SK-N-SH (cell line): ENCODE measurements at regions not wholly inside any gene's neighbourhood (a gene's known extent, or its start where the extent isn't known, plus 50 kb on each side); places are given as distances from the start of the nearest gene placed in this dataset.

Experiments used
- CTCF ChIA-PET: fragments of 300-600, 350-600 bp; formaldehyde crosslinking; extraction: SDS; loops from one replicate; lab custom pipeline; 2021; lab: Yijun Ruan, JAX
- POLR2A ChIA-PET: fragments of 350-600 bp; sonication (Branson Sonifier 250); formaldehyde crosslinking; extraction: SDS; loops from one replicate; lab custom pipeline; 2020; ENCODE audit warnings: antibody characterized with exemption, inconsistent platforms; lab: Yijun Ruan, JAX
- DNase-seq: peaks from one replicate; pipeline ENCODE4 v3.0.0; 2012
- H2AFZ ChIP-seq: fragments of 200-600 bp; sonication (generic); 2 replicates; pipeline ENCODE4 v1.8.1; 2016; ENCODE audit warnings: antibody characterized with exemption, mild to moderate bottlenecking, low read depth
- H3F3A ChIP-seq: fragments of 200-600 bp; sonication (generic); replicated peaks from 2 replicates; pipeline ENCODE3; 2016; ENCODE audit warnings: antibody characterized with exemption, mild to moderate bottlenecking; ENCODE audit not compliant: insufficient read depth
- H3K27ac ChIP-seq, 2 experiments: fragments of 200-500 bp in 1 of 2; fragments of 200-600 bp in 1 of 2; sonication (Bioruptor generic) in 1 of 2; sonication (generic), shearing (Covaris generic) in 1 of 2; 2 replicates each; pipeline versions ENCODE4 v1.5.1 to v1.6.1; 2014 to 2016; ENCODE audit warnings: low read depth in 2 of 2, inconsistent platforms in 1 of 2, low read length in 1 of 2, mild to moderate bottlenecking in 1 of 2, mixed read lengths in 1 of 2
- H3K27me3 ChIP-seq: fragments of 200-600 bp; sonication (generic), shearing (Covaris generic); 2 replicates; pipeline ENCODE4 v1.6.1; 2016; ENCODE audit warnings: mixed run types; ENCODE audit not compliant: insufficient read depth
- H3K36me3 ChIP-seq, 2 experiments: fragments of 200-500 bp in 1 of 2; fragments of 200-600 bp in 1 of 2; sonication (Bioruptor generic) in 1 of 2; sonication (generic) in 1 of 2; replicated peaks in 1 of 2; 2 replicates each; pipeline versions ENCODE3 to v1.5.1; 2014 to 2016; ENCODE audit warnings: low read length in 1 of 2, mild to moderate bottlenecking in 1 of 2; ENCODE audit not compliant: insufficient read depth in 2 of 2, control insufficient read depth in 1 of 2
- H3K4me1 ChIP-seq, 2 experiments: fragments of 200-500 bp in 1 of 2; fragments of 200-600 bp in 1 of 2; sonication (Bioruptor generic) in 1 of 2; sonication (generic), shearing (Covaris generic) in 1 of 2; 2 replicates each; pipeline versions ENCODE4 v1.5.1 to v1.6.1; 2014 to 2016; ENCODE audit warnings: low read depth in 1 of 2, low read length in 1 of 2, mixed run types in 1 of 2; ENCODE audit not compliant: insufficient read depth in 2 of 2, control insufficient read depth in 1 of 2
- H3K4me2 ChIP-seq: fragments of 200-600 bp; sonication (generic), shearing (Covaris generic); 2 replicates; pipeline ENCODE4 v1.6.1; 2017; ENCODE audit warnings: mixed run types
- H3K4me3 ChIP-seq, 2 experiments: fragments of 200-500 bp in 1 of 2; fragments of 200-600 bp in 1 of 2; sonication (Bioruptor generic) in 1 of 2; sonication (generic), shearing (Covaris generic) in 1 of 2; 2 replicates each; pipeline versions ENCODE4 v1.5.1 to v1.8.1; 2014 to 2016; ENCODE audit warnings: low read depth in 2 of 2, inconsistent platforms in 1 of 2, low read length in 1 of 2, mild to moderate bottlenecking in 1 of 2, mixed read lengths in 1 of 2, moderate library complexity in 1 of 2
- H3K79me2 ChIP-seq: fragments of 200-600 bp; sonication (generic); 2 replicates; pipeline ENCODE4 v1.8.1; 2017; ENCODE audit warnings: mild to moderate bottlenecking; ENCODE audit not compliant: insufficient read depth
- H3K9ac ChIP-seq: fragments of 200-600 bp; sonication (generic); 2 replicates; pipeline ENCODE4 v1.6.1; 2017; ENCODE audit warnings: mixed run types
- H3K9me2 ChIP-seq: fragments of 200-600 bp; sonication (generic); 2 replicates; pipeline ENCODE4 v1.6.1; 2017; ENCODE audit warnings: mixed run types
- H3K9me3 ChIP-seq: fragments of 200-600 bp; sonication (generic); 2 replicates; pipeline ENCODE4 v1.6.1; 2017; ENCODE audit warnings: mixed run types, mild to moderate bottlenecking, moderate library complexity
- H4K20me1 ChIP-seq: fragments of 200-600 bp; sonication (generic); 2 replicates; pipeline ENCODE4 v1.6.1; 2017; ENCODE audit warnings: mild to moderate bottlenecking, mixed run types; ENCODE audit not compliant: insufficient read depth
- ELF1 ChIP-seq: IDR thresholded peaks from 2 replicates; pipeline ENCODE4 v1.4.0; 2012
- EP300 ChIP-seq, 2 experiments: IDR thresholded peaks; 2 replicates each; pipeline versions ENCODE4 v1.4.0 to v1.6.1; 2012; ENCODE audit warnings: borderline replicate concordance in 1 of 2, low read depth in 1 of 2, low read length in 1 of 2
- FOXJ3 ChIP-seq: sonication (generic); formaldehyde crosslinking; IDR thresholded peaks from 2 replicates; pipeline ENCODE4 v1.5.1; 2020; ENCODE audit warnings: mild to moderate bottlenecking, missing genetic modification reagents
- FOXM1 ChIP-seq: IDR thresholded peaks from 2 replicates; pipeline ENCODE4 v1.4.0; 2012; ENCODE audit warnings: low read depth, mild to moderate bottlenecking
- GABPA ChIP-seq: IDR thresholded peaks from 2 replicates; pipeline ENCODE4 v1.4.0; 2012; ENCODE audit warnings: low read depth, mild to moderate bottlenecking
- GATA2 ChIP-seq: sonication (generic); formaldehyde crosslinking; IDR thresholded peaks from 2 replicates; pipeline ENCODE4 v1.5.0; 2020; ENCODE audit warnings: mild to moderate bottlenecking, missing genetic modification reagents
- NRF1 ChIP-seq: IDR thresholded peaks from 2 replicates; pipeline ENCODE4 v1.6.1; 2012; ENCODE audit warnings: low read depth, mild to moderate bottlenecking, low read length
- POLR2AphosphoS5 ChIP-seq: IDR thresholded peaks from 2 replicates; pipeline ENCODE4 v1.6.1; 2012; ENCODE audit warnings: low read depth, low read length
- RAD21 ChIP-seq: IDR thresholded peaks from 2 replicates; pipeline ENCODE4 v1.6.1; 2012; ENCODE audit warnings: mild to moderate bottlenecking, low read length
- RFX5 ChIP-seq: IDR thresholded peaks from 2 replicates; pipeline ENCODE4 v1.6.1; 2012; ENCODE audit warnings: mild to moderate bottlenecking, improper control_type of control experiment, low read length
- SIN3A ChIP-seq: IDR thresholded peaks from 2 replicates; pipeline ENCODE4 v1.6.1; 2012; ENCODE audit warnings: low read depth, mild to moderate bottlenecking, low read length, moderate library complexity, borderline replicate concordance
- SMC3 ChIP-seq: IDR thresholded peaks from 2 replicates; pipeline ENCODE4 v1.6.1; 2012; ENCODE audit warnings: low read depth, low read length, improper control_type of control experiment
- TAF1 ChIP-seq: IDR thresholded peaks from 2 replicates; pipeline ENCODE4 v1.6.1; 2012; ENCODE audit warnings: low read depth, mild to moderate bottlenecking, low read length, moderate library complexity, borderline replicate concordance
- TEAD4 ChIP-seq: IDR thresholded peaks from 2 replicates; pipeline ENCODE4 v1.4.0; 2012; ENCODE audit warnings: mild to moderate bottlenecking, borderline replicate concordance; ENCODE audit not compliant: insufficient read depth
- YY1 ChIP-seq: IDR thresholded peaks from 2 replicates; pipeline ENCODE4 v1.4.0; 2012; ENCODE audit warnings: low read depth, mild to moderate bottlenecking
- WGBS: methylation state at CpG from one replicate; pipeline ENCODE4 v1.1.6; 2017; ENCODE audit warnings: low lambda C conversion rate; 5-methylcytosine and 5-hydroxymethylcytosine counted together
- TF ChIP-seq, protein P1 (sequence below): fragments of 150-350 bp; IDR thresholded peaks from 2 replicates; pipeline ENCODE4 v1.6.1; 2016; ENCODE audit warnings: mild to moderate bottlenecking, low read depth, low read length
- TF ChIP-seq, protein P2 (sequence below): IDR thresholded peaks from 2 replicates; pipeline ENCODE4 v1.4.0; 2012; ENCODE audit warnings: low read depth, borderline replicate concordance
- TF ChIP-seq, protein P3 (sequence below): IDR thresholded peaks from 2 replicates; pipeline ENCODE4; 2012
- TF ChIP-seq, protein P4 (sequence below): fragments of 200-600 bp; sonication (generic); IDR thresholded peaks from 2 replicates; pipeline ENCODE4 v1.6.1; 2017; ENCODE audit warnings: antibody characterized with exemption, mild to moderate bottlenecking, moderate library complexity

DNA sequence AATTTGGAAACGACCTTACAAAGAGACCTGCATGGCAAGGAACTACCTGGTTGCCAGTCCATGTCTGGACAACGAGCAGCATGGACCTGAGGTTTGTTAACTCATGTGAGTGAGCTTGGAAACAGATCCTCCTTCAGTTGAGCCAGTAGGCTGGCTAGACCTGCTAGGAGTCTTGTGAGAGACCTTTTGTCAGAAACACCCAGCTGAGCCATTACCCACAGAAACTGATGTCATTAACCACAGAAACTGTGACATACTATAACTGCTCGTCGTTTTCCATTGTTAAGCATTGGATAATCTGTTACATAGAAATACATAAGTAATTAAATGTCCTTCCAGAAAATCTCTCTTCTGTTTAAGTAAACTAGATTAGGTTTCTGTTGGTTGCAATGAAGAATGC lies 211.1 kb upstream of the C21orf91 start:
- POLR2A ChIA-PET = no interaction called here
- Histone ChIP-seq H3K36me3 (no peaks in the 10 kb centered on the region), H3K9ac (no peak overlapping the region), H4K20me1 (no peaks in the 10 kb centered on the region), H3K27me3 (no peaks in the 10 kb centered on the region), H3F3A (no peaks in the 10 kb centered on the region), H3K4me1 (no peaks in the 10 kb centered on the region), H3K27ac (no peak overlapping the region), H3K4me3 (no peak overlapping the region), H3K9me2 (no peaks in the 10 kb centered on the region), H3K79me2 (no peaks in the 10 kb centered on the region), H2AFZ (no peak overlapping the region), H3K4me2 (no peak overlapping the region), H3K9me3 (no peaks in the 10 kb centered on the region)
- DNase-seq = no peak
- TF ChIP-seq, protein P1, sequence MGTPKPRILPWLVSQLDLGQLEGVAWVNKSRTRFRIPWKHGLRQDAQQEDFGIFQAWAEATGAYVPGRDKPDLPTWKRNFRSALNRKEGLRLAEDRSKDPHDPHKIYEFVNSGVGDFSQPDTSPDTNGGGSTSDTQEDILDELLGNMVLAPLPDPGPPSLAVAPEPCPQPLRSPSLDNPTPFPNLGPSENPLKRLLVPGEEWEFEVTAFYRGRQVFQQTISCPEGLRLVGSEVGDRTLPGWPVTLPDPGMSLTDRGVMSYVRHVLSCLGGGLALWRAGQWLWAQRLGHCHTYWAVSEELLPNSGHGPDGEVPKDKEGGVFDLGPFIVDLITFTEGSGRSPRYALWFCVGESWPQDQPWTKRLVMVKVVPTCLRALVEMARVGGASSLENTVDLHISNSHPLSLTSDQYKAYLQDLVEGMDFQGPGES = no peak
- TF ChIP-seq, protein P2, sequence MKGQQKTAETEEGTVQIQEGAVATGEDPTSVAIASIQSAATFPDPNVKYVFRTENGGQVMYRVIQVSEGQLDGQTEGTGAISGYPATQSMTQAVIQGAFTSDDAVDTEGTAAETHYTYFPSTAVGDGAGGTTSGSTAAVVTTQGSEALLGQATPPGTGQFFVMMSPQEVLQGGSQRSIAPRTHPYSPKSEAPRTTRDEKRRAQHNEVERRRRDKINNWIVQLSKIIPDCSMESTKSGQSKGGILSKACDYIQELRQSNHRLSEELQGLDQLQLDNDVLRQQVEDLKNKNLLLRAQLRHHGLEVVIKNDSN = no peak
- TF ChIP-seq TEAD4 = no peak
- no peak for TF ChIP-seq FOXJ3
- no peak for TF ChIP-seq NRF1
- no peak for TF ChIP-seq SMC3
- no peak for TF ChIP-seq SIN3A
- WGBS = 5% methylated on average over 4 of the region's 4 CpGs
- CTCF ChIA-PET = interaction anchor here (6.3 kb wide), 1 partner anchor 11 kb away, joined by 38 read pairs; no protein-coding TSS in a partner anchor

DNA sequence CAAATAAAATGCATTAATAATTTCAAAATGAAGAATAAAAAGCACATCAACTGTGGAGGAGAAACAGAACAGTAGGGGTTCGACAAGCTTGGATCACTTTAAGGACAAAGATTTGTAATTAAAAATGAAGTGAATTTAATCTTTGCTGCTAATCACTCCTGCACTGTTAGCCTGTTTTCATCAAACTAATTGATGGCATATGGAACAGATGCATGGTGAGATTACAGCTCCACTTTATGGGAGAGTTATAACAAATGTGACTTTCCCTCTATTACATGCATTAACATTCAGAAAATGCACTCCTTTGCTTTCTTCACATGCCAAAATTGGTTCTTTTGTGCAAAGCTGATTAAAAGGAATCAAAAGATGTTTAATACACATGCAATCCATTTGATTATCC lies 207.2 kb upstream of the C21orf91 start:
- Histone ChIP-seq H3K4me3 (no peak overlapping the region), H3K79me2 (no peaks in the 10 kb centered on the region), H2AFZ (no peak overlapping the region), H3K27me3 (no peaks in the 10 kb centered on the region), H3F3A (no peaks in the 10 kb centered on the region), H3K4me2 (no peak overlapping the region), H3K36me3 (no peaks in the 10 kb centered on the region), H3K9ac (no peak overlapping the region), H3K9me2 (no peaks in the 10 kb centered on the region), H3K27ac (no peak overlapping the region), H3K4me1 (no peaks in the 10 kb centered on the region), H4K20me1 (no peaks in the 10 kb centered on the region), H3K9me3 (no peaks in the 10 kb centered on the region)
- ChIA-PET CTCF (interaction anchor here (1.1 kb wide), 1 partner anchor 14 kb away, joined by 3 read pairs; no protein-coding TSS in a partner anchor), POLR2A (no interaction called here)
- no peak for DNase-seq
- TF ChIP-seq GATA2 (peak; percentile 65), EP300 (IDR thresholded peaks at IDR 0.05; ENCODE audit: borderline replicate concordance in 1 of 2, low read depth in 1 of 2, low read length in 1 of 2) (no peak)
- WGBS = 0% methylated on average over 1 of the region's 1 CpG

DNA sequence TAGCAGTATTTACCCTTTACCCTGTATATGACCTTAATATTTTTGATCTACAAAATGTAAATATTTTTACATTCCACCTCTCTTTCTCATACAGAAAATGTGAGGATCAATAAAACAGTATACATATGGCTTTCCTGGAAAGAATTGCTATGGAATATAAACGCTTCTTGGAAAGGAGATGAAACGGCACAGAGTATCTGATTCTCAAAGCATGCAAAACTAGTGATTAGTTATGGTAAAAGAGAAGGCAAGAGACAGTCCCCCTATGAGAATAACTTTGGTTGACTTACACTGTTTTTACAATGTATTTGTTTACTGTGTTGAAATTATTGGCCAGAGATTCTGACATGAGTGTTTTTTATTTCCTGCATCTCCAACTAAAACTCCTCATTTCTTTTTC lies 204.6 kb upstream of the C21orf91 start:
- Histone ChIP-seq H3K36me3 (no peaks in the 10 kb centered on the region), H4K20me1 (no peaks in the 10 kb centered on the region), H3K9me2 (no peaks in the 10 kb centered on the region), H3K9me3 (no peaks in the 10 kb centered on the region), H3K9ac (no peak overlapping the region), H3K79me2 (no peaks in the 10 kb centered on the region), H3F3A (no peaks in the 10 kb centered on the region), H3K4me3 (no peak overlapping the region), H3K4me1 (no peaks in the 10 kb centered on the region), H3K4me2 (no peak overlapping the region), H2AFZ (no peak overlapping the region), H3K27ac (no peak overlapping the region), H3K27me3 (no peaks in the 10 kb centered on the region)
- ChIA-PET POLR2A (no interaction called here), CTCF (interaction anchor here (1.0 kb wide), 1 partner anchor 17 kb away, joined by 3 read pairs; no protein-coding TSS in a partner anchor)
- WGBS = 12% methylated on average over 2 of the region's 2 CpGs
- DNase-seq = no peak
- TF ChIP-seq, protein P3, sequence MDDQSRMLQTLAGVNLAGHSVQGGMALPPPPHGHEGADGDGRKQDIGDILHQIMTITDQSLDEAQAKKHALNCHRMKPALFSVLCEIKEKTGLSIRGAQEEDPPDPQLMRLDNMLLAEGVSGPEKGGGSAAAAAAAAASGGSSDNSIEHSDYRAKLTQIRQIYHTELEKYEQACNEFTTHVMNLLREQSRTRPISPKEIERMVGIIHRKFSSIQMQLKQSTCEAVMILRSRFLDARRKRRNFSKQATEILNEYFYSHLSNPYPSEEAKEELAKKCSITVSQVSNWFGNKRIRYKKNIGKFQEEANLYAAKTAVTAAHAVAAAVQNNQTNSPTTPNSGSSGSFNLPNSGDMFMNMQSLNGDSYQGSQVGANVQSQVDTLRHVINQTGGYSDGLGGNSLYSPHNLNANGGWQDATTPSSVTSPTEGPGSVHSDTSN = no peak
- no peak for TF ChIP-seq EP300 (IDR thresholded peaks at IDR 0.05; ENCODE audit: borderline replicate concordance in 1 of 2, low read depth in 1 of 2, low read length in 1 of 2)
- TF ChIP-seq FOXM1 = no peak
- TF ChIP-seq RFX5 = no peak
- no peak for TF ChIP-seq TAF1
- no peak for TF ChIP-seq YY1
- TF ChIP-seq FOXJ3 = no peak
- no peak for TF ChIP-seq ELF1
- no peak for TF ChIP-seq POLR2AphosphoS5
- no peak for TF ChIP-seq TEAD4
- no peak for TF ChIP-seq RAD21
- TF ChIP-seq GATA2 = no peak
- TF ChIP-seq SIN3A = no peak
- TF ChIP-seq, protein P4, sequence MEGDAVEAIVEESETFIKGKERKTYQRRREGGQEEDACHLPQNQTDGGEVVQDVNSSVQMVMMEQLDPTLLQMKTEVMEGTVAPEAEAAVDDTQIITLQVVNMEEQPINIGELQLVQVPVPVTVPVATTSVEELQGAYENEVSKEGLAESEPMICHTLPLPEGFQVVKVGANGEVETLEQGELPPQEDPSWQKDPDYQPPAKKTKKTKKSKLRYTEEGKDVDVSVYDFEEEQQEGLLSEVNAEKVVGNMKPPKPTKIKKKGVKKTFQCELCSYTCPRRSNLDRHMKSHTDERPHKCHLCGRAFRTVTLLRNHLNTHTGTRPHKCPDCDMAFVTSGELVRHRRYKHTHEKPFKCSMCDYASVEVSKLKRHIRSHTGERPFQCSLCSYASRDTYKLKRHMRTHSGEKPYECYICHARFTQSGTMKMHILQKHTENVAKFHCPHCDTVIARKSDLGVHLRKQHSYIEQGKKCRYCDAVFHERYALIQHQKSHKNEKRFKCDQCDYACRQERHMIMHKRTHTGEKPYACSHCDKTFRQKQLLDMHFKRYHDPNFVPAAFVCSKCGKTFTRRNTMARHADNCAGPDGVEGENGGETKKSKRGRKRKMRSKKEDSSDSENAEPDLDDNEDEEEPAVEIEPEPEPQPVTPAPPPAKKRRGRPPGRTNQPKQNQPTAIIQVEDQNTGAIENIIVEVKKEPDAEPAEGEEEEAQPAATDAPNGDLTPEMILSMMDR = no peak
- no peak for TF ChIP-seq GABPA
